Parathyroid adenoma (tissue), 2 donors: ENCODE measurements at regions not wholly inside any gene's neighbourhood (a gene's known extent, or its start where the extent isn't known, plus 50 kb on each side); places are given as distances from the start of the nearest gene placed in this dataset.

Experiments
- H2AFZ ChIP-seq: fragments of 300-600 bp; sonication (generic); one replicate; pipeline ENCODE4 v1.7.0; 2017; ENCODE audit warnings: antibody characterized with exemption, mild to moderate bottlenecking
- H3K27ac ChIP-seq: fragments of 300-600 bp; sonication (generic); one replicate; pipeline ENCODE4 v1.7.0; 2017
- H3K27me3 ChIP-seq: fragments of 300-600 bp; sonication (generic); one replicate; pipeline ENCODE4 v1.7.0; 2017; ENCODE audit warnings: low read length; ENCODE audit not compliant: control insufficient read depth, insufficient read depth
- H3K36me3 ChIP-seq: fragments of 300-600 bp; sonication (generic); one replicate; pipeline ENCODE4 v1.7.0; 2017; ENCODE audit warnings: low read length; ENCODE audit not compliant: control insufficient read depth, insufficient read depth
- H3K4me1 ChIP-seq: fragments of 300-600 bp; sonication (generic); one replicate; pipeline ENCODE4 v1.7.0; 2017; ENCODE audit warnings: control low read depth
- H3K4me2 ChIP-seq: fragments of 300-600 bp; sonication (generic); one replicate; pipeline ENCODE4 v1.7.0; 2017; ENCODE audit warnings: low read length
- H3K4me3 ChIP-seq: fragments of 300-600 bp; sonication (generic); one replicate; pipeline ENCODE4 v1.7.0; 2017; ENCODE audit warnings: low read depth, low read length
- H3K79me2 ChIP-seq: fragments of 300-600 bp; sonication (generic); one replicate; pipeline ENCODE4 v1.7.0; 2017; ENCODE audit warnings: control low read depth
- H3K9ac ChIP-seq: fragments of 300-600 bp; sonication (generic); one replicate; pipeline ENCODE4 v1.7.0; 2017; ENCODE audit warnings: mild to moderate bottlenecking
- H3K9me3 ChIP-seq: fragments of 300-600 bp; sonication (generic); one replicate; pipeline ENCODE4 v1.7.0; 2017; ENCODE audit warnings: low read length; ENCODE audit not compliant: control insufficient read depth
- TF ChIP-seq, protein P1 (sequence below): fragments of 300-600 bp; sonication (generic); IDR thresholded peaks from one replicate; pipeline ENCODE4 v1.7.0; 2017; ENCODE audit warnings: antibody characterized with exemption, mild to moderate bottlenecking
- donor health status: primary hyperparathyroidism.

DNA sequence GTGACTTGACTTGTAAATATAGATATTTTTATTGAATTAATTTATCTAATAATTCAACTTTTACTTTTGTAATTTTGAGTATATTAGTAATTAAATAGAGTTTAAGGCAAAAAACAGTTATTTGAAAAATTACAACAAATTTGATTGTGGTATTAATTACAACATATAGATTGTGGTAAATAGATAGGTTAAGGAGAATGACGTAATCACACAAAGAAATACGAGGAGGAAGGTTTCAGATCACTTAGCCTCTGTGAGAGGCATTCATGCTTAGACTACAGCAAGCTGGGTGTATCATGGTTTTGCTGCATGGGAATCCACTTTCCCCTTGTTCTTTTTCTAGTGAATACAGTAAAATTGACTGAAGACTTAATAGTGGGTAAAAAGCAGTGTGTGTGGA is 878.4 kb upstream of the EDIL3 start:
- H3K4me1 ChIP-seq, result no peaks in the 10 kb centered on the region
- H3K79me2 ChIP-seq, result no peaks in the 10 kb centered on the region
- H2AFZ ChIP-seq, result no peak overlapping the region
- no peak overlapping the region for H3K27ac ChIP-seq
- H3K27me3 ChIP-seq, result no peaks in the 10 kb centered on the region
- no peak overlapping the region for H3K9ac ChIP-seq
- TF ChIP-seq, protein P1, sequence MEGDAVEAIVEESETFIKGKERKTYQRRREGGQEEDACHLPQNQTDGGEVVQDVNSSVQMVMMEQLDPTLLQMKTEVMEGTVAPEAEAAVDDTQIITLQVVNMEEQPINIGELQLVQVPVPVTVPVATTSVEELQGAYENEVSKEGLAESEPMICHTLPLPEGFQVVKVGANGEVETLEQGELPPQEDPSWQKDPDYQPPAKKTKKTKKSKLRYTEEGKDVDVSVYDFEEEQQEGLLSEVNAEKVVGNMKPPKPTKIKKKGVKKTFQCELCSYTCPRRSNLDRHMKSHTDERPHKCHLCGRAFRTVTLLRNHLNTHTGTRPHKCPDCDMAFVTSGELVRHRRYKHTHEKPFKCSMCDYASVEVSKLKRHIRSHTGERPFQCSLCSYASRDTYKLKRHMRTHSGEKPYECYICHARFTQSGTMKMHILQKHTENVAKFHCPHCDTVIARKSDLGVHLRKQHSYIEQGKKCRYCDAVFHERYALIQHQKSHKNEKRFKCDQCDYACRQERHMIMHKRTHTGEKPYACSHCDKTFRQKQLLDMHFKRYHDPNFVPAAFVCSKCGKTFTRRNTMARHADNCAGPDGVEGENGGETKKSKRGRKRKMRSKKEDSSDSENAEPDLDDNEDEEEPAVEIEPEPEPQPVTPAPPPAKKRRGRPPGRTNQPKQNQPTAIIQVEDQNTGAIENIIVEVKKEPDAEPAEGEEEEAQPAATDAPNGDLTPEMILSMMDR, result no peak
- no peak overlapping the region for H3K4me3 ChIP-seq
- H3K4me2 ChIP-seq, result no peak overlapping the region
- H3K36me3 ChIP-seq, result no peaks in the 10 kb centered on the region
- no peaks in the 10 kb centered on the region for H3K9me3 ChIP-seq

DNA sequence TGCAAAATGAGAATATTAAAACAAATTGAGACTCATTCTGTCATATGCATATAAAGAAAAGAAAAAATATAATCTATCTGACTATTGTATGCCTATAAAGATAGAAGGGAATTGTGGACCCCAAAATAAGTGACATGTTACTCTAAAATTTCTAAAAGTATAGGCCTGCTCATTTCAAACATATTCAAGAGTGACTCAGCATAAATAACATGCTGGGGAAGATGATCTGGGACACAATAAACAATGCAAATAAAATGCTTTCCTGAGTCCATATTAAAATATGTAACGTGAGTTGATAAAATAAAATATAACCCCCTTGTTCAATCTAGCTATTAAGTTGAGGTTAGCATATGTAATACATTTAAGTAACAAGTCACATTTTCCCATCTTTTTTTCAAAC is 882.0 kb upstream of the EDIL3 start:
- H3K27ac ChIP-seq, result no peak overlapping the region
- H3K4me3 ChIP-seq, result no peak overlapping the region
- no peak overlapping the region for H3K9ac ChIP-seq
- TF ChIP-seq, protein P1, result no peak
- no peaks in the 10 kb centered on the region for H3K4me1 ChIP-seq
- no peak overlapping the region for H2AFZ ChIP-seq
- no peaks in the 10 kb centered on the region for H3K9me3 ChIP-seq
- no peak overlapping the region for H3K4me2 ChIP-seq
- H3K27me3 ChIP-seq, result no peaks in the 10 kb centered on the region
- H3K36me3 ChIP-seq, result no peaks in the 10 kb centered on the region
- no peaks in the 10 kb centered on the region for H3K79me2 ChIP-seq

DNA sequence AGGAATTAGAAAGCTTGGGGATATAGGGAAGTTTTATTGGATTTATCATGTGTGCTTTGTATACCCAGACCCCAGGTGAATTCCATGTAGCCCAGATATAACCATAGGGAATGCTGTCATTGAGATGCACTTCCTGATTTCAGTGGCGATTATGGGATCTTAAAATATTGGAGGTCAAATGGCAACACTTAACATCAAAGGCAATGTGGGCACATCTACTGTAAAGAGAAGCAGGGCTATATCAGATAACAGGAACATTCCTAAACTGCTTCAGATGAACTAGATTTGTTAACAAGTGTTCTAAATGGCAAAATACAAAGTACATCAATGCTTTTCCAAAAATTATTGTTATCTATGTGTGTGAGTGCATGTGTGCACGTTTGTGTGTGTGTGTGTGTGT is 883.5 kb upstream of the EDIL3 start:
- Histone ChIP-seq H3K9me3 (no peaks in the 10 kb centered on the region), H3K79me2 (no peaks in the 10 kb centered on the region), H3K36me3 (no peaks in the 10 kb centered on the region), H3K27me3 (no peaks in the 10 kb centered on the region), H3K4me1 (no peaks in the 10 kb centered on the region), H3K9ac (no peak overlapping the region), H3K4me2 (no peak overlapping the region), H2AFZ (no peak overlapping the region), H3K27ac (no peak overlapping the region), H3K4me3 (no peak overlapping the region)
- TF ChIP-seq, protein P1, result no peak

DNA sequence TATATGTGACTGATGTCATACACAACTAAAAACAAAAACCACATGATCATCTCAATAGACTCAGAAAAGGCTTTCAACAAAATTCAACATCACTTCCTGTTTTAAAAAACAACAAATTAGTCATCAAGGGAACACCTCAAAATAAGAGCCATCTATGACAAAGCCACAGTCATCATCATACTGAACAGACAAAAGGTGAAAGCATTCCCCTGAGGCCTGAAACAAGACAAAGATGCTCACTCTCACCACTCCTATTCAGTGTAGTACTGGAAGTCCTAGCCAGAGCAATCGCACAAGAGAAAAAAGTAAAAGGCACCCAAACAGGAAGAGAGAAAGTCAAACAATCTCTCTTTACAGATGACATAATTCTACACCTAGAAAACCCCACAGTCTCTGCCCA is 893.5 kb upstream of the EDIL3 start:
- Histone ChIP-seq H3K79me2 (no peaks in the 10 kb centered on the region), H3K4me1 (no peaks in the 10 kb centered on the region), H3K9me3 (no peaks in the 10 kb centered on the region), H3K4me2 (no peak overlapping the region), H3K4me3 (no peak overlapping the region), H3K27me3 (no peaks in the 10 kb centered on the region), H2AFZ (no peak overlapping the region), H3K9ac (no peak overlapping the region), H3K36me3 (no peaks in the 10 kb centered on the region), H3K27ac (no peak overlapping the region)
- TF ChIP-seq, protein P1, result no peak

DNA sequence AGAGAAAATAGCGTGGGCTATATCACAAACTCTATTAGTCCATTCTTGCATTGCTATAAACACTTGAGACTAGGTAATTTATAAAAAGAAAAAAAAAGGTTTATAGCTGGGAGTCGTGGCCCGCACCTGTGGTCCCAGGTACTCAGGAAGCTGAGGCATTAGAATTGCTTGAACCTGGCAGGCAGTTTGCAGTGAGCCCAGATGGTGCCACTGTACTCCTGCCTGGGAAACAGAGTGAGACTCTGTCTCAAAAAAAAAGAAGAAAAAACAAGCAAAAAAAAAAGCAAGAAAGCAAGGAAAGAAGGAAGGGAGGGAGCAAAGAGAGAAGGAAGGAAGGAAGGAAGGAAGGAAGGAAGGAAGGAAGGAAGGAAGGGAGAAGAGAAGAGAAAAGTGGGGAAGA is 904.2 kb upstream of the EDIL3 start:
- Histone ChIP-seq H3K4me2 (no peak overlapping the region), H3K36me3 (no peaks in the 10 kb centered on the region), H3K9ac (no peak overlapping the region), H3K79me2 (no peaks in the 10 kb centered on the region), H3K4me1 (no peaks in the 10 kb centered on the region), H2AFZ (no peak overlapping the region), H3K4me3 (no peak overlapping the region), H3K27me3 (no peaks in the 10 kb centered on the region), H3K27ac (no peak overlapping the region), H3K9me3 (no peaks in the 10 kb centered on the region)
- TF ChIP-seq, protein P1, result no peak
